Adipose tissue (tissue), 3 donors: ENCODE measurements at regions not wholly inside any gene's neighbourhood (a gene's known extent, or its start where the extent isn't known, plus 50 kb on each side); places are given as distances from the start of the nearest gene placed in this dataset.

Experiments
- H3K27ac ChIP-seq: one replicate; pipeline ENCODE4 v1.5.1; 2013; ENCODE audit warnings: low read depth, low read length
- WGBS, 3 donors: extraction: QIAGEN DNeasy Blood & Tissue Kit; methylation state at CpG; one replicate each; pipeline ENCODE4 v1.1.7; 2013; 5-methylcytosine and 5-hydroxymethylcytosine counted together
- donor health status: healthy with polysubstance abuse.
- donor health status: Bipolar disorder and iron deficiency.
- donor health status: healthy.

DNA sequence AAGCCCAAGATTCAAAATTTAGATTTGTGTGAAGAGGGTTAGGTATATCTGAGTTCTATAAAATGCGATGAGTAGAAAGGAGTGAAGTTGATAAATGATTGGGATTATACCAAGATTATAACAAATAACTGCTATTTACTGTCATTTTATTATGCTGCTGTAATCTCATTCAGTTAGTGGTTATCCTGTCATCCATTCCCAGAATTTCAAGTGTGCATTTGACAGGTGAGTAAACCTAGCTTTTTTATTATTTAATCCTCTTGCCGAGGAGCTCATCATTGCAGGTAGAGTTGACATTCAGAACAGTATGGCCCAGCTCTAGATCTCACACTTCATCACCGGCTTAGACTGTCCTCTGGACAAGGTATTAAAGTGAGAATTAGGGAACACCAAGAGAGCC, 1146.2 kb downstream of the CDH11 start:
- 82 to 96% (median 90%) methylated on average over 3 of the region's 3 CpGs for WGBS, 3 donors
- H3K27ac ChIP-seq: no peak overlapping the region

GRCh38 chr16:63967966-63968365, 1153.9 kb downstream of the CDH11 start:
- no peak overlapping the region for H3K27ac ChIP-seq
- 39 to 53% (median 46%) methylated on average over 1 of the region's 1 CpG for WGBS, 3 donors

- no peak overlapping the region for H3K27ac ChIP-seq
These were observed 1161.5 kb downstream of the CDH11 start for GRCh38 chr16:63960321-63960720.

GRCh38 chr16:63947022-63947421, 1174.8 kb downstream of the CDH11 start:
- 81 to 84% (median 82%) methylated on average over 2 of the region's 2 CpGs for WGBS, 3 donors
- H3K27ac ChIP-seq: no peak overlapping the region

GRCh38 chr16:63945806-63946205, 1176.1 kb downstream of the CDH11 start:
- WGBS, 3 donors: 37 to 45% (median 43%) methylated on average over 1 of the region's 1 CpG
- H3K27ac ChIP-seq: no peak overlapping the region

- WGBS, 3 donors: 77 to 90% (median 78%) methylated on average over 6 of the region's 6 CpGs
- H3K27ac ChIP-seq: no peak overlapping the region
These were observed 1178.3 kb downstream of the CDH11 start for GRCh38 chr16:63943566-63943965.

DNA sequence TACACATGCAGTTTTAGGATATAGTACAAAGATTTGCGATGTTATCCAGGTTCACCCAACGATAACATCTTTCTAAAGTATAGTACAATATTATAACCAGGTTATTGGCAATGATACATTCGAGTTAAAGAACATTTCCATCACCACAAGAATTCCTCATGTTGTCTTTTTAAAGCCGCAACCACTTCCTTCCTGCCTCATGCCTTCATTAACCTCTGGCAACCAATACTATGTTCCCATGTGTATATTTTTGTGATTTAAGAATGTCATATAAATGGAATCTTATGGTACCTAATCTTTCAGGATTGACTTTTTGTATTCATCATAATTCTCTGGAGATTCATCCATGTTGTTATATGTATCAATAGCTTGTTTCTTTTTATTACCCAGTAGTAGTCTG, 1183.2 kb downstream of the CDH11 start:
- no peak overlapping the region for H3K27ac ChIP-seq
- WGBS, 3 donors: 68 to 74% (median 70%) methylated on average over 4 of the region's 4 CpGs

DNA sequence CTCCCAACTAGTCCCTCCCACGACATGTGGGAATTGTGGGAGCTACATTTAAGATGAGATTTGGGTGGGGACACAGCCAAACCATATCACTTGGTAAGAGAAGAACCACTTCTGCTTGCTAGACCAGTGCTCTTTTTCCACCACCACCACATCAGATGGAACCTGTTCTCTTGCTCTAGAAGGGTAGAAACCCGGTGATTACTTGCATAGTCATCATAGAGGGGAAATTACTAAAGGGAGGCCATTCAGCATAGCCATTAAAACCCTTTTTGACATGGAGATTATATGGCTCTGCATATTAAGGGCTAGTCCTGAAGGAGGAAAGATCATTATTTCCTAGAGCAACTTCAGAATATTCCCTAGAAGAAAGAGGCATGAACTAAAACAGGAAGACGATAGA, 1188.0 kb downstream of the CDH11 start:
- no peak overlapping the region for H3K27ac ChIP-seq
- WGBS, 3 donors: 59 to 69% (median 63%) methylated on average over 3 of the region's 3 CpGs

GRCh38 chr16:63928421-63928820, 1193.4 kb downstream of the CDH11 start:
- H3K27ac ChIP-seq: no peak overlapping the region
- WGBS, 3 donors: 70 to 89% (median 88%) methylated on average over 4 of the region's 4 CpGs

GRCh38 chr16:63925221-63925620, 1196.6 kb downstream of the CDH11 start:
- 67 to 89% (median 87%) methylated on average over 5 of the region's 5 CpGs for WGBS, 3 donors
- H3K27ac ChIP-seq: no peak overlapping the region

DNA sequence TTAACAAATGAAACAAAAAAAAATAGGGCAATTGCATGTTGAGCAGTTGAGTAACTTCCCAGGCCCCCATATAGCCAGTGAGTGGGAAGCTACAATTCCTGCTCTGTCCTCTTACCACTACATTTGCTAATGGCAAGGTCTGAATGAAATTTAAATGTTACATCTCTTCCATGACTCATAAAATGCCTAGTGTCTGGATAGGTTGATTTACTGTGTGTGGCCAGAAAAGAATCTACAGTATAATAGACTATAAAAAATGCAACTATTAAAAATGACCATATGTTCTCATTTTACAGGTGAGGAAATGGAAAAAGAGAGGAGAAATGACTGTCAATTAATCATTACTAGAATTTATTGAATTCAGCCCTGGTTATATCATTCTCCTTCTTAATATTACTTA, 1199.3 kb downstream of the CDH11 start:
- H3K27ac ChIP-seq: no peak overlapping the region

DNA sequence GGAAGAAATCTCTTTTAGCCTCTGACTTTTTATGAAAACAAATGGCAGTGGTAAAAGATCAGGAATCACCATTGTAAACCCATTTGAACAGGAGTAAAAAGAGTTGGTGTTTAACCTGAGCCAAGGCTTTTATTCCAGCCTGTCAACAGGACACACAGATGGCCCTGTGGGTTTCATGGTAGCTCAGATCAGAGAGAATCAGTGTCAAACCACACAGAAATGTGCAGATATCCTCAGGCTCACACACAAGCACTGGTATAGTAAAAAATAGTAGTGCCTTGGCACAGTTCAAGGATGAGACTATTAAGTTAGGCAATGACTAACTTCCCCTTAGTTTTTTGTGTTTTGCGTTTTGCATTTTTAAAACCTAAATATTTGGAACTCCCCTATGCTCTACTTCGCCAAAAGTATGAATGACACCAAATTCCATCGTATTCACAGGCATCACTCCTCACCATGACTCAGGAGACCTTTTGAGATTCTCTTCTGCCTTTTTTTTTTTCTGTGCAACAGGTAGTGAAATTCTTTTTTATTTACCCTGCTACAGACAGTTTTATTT, 1200.0 kb downstream of the CDH11 start:
- H3K27ac ChIP-seq: no peak overlapping the region
- 60 to 79% (median 76%) methylated on average over 3 of the region's 3 CpGs for WGBS, 3 donors

GRCh38 chr16:63913290-63913689, 1208.6 kb downstream of the CDH11 start:
- H3K27ac ChIP-seq: no peak overlapping the region
- 80 to 97% (median 94%) methylated on average over 1 of the region's 1 CpG for WGBS, 3 donors

DNA sequence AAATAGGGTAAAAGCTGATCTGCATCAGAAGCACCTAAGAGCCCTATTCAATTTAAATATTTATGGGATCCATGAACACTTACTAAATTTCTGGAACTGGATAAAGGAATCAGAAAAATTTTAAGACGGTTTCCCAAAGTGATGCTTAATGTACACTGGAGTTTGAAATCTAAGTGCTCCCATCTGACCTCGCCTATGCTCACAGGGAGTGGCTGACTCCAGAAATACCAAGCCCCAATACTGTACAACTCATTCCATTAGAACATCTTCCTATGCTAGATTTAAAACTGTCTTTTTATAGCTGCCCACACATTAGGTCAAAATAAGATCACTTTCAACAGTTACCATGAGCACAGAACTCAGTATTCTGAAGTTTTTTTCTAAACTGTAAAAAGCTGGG, 1214.6 kb downstream of the CDH11 start:
- WGBS, 3 donors: 58 to 79% (median 75%) methylated on average over 2 of the region's 2 CpGs
- no peak overlapping the region for H3K27ac ChIP-seq

GRCh38 chr16:63904930-63905329, 1216.9 kb downstream of the CDH11 start:
- H3K27ac ChIP-seq: no peak overlapping the region
- WGBS, 3 donors: 71 to 81% (median 79%) methylated on average over 2 of the region's 2 CpGs

GRCh38 chr16:63904182-63904581, 1217.7 kb downstream of the CDH11 start:
- H3K27ac ChIP-seq: no peak overlapping the region

- WGBS, 3 donors: 70 to 74% (median 72%) methylated on average over 2 of the region's 2 CpGs
- H3K27ac ChIP-seq: no peak overlapping the region
These were observed 1225.3 kb downstream of the CDH11 start for GRCh38 chr16:63896383-63897109.

- H3K27ac ChIP-seq: no peak overlapping the region
These were observed 1231.1 kb downstream of the CDH11 start for GRCh38 chr16:63890723-63891122.

- WGBS, 3 donors: 13 to 37% (median 30%) methylated on average over 1 of the region's 1 CpG
- H3K27ac ChIP-seq: no peak overlapping the region
These were observed 1231.8 kb downstream of the CDH11 start for GRCh38 chr16:63890081-63890480.

GRCh38 chr16:63883091-63883490, 1238.8 kb downstream of the CDH11 start:
- H3K27ac ChIP-seq: no peak overlapping the region

DNA sequence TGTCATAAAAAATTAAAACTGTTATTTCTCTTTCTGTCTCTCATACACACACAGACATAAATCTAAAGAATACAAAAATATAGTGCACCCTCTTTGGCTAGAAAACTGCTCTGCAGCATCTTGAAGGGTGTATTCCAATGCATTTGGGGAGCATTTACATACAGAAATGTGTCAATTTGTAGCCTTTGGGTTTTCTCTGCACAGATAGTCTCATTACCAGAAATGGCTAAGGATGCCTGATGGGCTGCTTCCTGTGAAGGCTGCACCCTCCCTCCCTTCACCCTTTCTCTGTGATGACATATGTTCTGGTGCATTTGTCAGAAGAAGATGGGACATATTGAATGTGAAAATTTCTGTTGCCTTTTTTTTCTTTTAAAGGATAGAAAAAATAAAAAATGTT, 1239.3 kb downstream of the CDH11 start:
- no peak overlapping the region for H3K27ac ChIP-seq
